ENCODE measurements at regions not wholly inside any gene's neighbourhood (a gene's known extent, or its start where the extent isn't known, plus 50 kb on each side); places are given as distances from the start of the nearest gene placed in this dataset.
"Not testable (repeated sequence)": the region's sequence is repeated elsewhere in the genome, so short reads cannot be mapped to it uniquely, and the experiment has no call there.

DNA sequence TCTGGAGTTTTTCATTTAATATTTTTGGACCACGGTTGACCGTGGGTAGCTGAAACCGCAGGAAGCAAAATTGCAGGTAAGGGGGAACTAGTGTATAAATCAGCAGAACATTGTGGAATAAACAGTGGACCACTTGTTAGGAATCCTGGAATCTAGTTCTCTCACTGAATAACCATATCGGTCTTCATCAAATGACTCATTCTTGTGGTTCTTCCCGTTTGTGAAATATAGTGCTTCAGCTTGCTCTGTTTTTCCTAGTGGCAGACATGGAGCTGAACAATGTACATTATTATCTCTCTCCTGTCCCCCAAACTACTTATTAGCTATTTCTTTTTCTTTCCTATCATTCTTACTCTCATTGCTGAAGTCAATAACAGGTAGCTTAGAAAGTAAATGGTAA lies 61.9 kb downstream of the HSPA13 start:
- Mint-ChIP-seq H3K27me3 (no peaks in the 10 kb centered on the region), H3K27ac (no peak overlapping the region), H3K4me1 (no peaks in the 10 kb centered on the region), H3K9me3 (no peaks in the 10 kb centered on the region), H3K4me3 (no peak overlapping the region)
- DNase-seq: no peak
- no peak for ATAC-seq

DNA sequence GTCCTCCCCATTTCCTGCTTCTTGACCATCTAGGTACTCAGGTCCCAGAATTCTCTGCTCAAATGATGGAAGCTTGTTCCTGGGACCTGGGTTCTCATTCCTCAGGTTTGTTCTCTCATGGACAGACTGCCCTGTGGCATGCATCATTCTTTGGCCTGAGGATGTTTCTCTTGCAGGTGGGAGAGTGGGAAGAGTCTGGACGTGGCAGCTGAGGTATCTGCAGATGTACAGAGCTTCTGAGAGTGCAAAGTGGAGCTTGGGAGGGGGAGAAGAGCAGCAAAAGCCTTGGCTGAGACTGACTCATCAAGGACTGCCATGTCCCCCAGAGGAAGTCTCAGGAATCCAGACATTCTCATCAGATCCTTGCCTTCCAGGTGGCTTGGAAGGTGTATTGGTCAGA lies 63.1 kb downstream of the HSPA13 start:
- H3K9me3 Mint-ChIP-seq: no peaks in the 10 kb centered on the region
- no peak overlapping the region for H3K27ac Mint-ChIP-seq
- no peaks in the 10 kb centered on the region for H3K27me3 Mint-ChIP-seq
- no peak for DNase-seq
- ATAC-seq: no peak
- H3K4me3 Mint-ChIP-seq: no peak overlapping the region
- H3K4me1 Mint-ChIP-seq: no peaks in the 10 kb centered on the region

DNA sequence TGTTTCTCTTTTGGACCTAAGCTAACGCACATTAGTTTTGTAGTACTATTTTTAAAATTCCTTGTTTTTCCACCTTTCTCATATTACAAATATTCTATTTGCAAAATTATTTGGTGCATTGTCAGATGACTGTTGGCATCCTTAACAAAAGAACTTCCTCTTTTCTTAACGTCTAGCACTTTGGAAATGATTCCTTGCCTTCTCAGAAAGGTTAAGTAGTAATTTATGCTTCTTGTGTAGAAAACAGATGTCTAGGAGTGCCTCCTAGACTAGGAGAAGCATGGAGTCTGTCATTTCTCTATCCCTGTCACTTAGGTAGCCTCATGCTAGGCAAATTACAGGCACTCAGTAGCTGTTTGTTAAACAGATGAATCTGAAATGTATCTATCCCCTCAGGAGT lies 64.4 kb downstream of the HSPA13 start:
- H3K27ac Mint-ChIP-seq: no peak overlapping the region
- H3K4me3 Mint-ChIP-seq: no peak overlapping the region
- H3K9me3 Mint-ChIP-seq: no peaks in the 10 kb centered on the region
- no peak for ATAC-seq
- no peaks in the 10 kb centered on the region for H3K4me1 Mint-ChIP-seq
- H3K27me3 Mint-ChIP-seq: no peaks in the 10 kb centered on the region
- DNase-seq: no peak

DNA sequence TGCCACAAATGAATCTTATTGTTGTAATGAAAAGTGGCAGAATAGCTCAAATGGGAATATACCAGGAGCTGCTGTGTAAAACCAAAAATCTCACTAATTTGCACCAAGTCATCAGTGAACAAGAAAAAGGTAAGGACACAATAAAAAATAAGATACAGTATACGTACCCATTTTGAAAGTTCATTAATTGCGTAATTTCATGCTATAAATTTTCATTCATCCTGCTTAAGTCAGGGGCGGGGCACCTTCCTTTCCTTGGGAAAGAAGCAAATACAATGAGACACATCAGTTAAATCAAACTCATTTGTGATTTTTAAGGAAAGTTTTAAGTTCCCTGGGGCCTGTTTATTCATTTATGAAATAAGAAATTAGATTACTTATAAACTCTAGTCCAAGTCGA lies 65.4 kb downstream of the HSPA13 start:
- no peaks in the 10 kb centered on the region for H3K4me1 Mint-ChIP-seq
- H3K27me3 Mint-ChIP-seq: no peaks in the 10 kb centered on the region
- H3K4me3 Mint-ChIP-seq: no peak overlapping the region
- DNase-seq (no peak), ATAC-seq (no peak)
- no peaks in the 10 kb centered on the region for H3K9me3 Mint-ChIP-seq
- H3K27ac Mint-ChIP-seq: peak overlapping the region in 1 of 2 donors; percentile 12

DNA sequence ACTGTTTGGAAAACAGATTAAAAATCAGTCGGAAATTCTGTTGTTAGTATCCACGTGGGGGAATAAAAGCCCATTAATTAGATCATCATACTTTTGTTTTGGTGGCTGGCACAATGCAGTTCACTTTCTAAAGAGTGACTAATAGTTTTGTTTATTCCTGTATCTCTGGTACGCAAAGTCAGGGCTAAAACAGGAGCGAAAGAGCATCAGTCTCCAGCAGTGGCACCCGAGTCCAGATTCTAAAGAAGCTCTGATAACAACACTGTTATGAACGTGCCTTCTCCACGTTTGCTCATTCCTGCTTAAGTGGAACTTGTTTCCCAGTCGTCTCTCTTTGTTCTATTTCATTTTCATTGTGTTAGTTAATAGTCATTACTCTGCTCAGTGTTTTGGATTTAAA lies 69.6 kb downstream of the HSPA13 start:
- DNase-seq: no peak
- Mint-ChIP-seq H3K27me3 (no peaks in the 10 kb centered on the region), H3K9me3 (no peaks in the 10 kb centered on the region), H3K4me3 (no peak overlapping the region), H3K4me1 (no peaks in the 10 kb centered on the region), H3K27ac (peak overlapping the region in 1 of 2 donors; percentile 21)
- ATAC-seq: no peak

DNA sequence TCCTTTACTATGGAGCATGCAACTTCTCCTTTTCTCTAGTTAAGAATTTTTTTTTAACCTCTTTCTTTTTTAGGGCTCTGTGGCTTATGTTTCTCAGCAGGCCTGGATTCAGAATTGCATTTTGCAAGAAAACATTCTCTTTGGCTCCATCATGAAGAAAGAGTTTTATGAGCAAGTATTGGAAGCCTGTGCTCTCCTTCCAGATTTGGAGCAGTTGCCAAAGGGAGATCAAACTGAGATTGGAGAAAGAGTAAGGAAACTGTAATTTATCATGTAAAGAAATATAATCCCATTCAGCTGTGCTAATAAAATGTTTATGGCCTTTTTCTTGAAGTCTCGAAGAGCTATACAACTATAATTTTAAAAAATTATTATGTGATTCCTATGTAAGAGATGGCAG lies 70.1 kb downstream of the HSPA13 start:
- DNase-seq (no peak), ATAC-seq (no peak)
- no peaks in the 10 kb centered on the region for H3K4me1 Mint-ChIP-seq
- H3K4me3 Mint-ChIP-seq: no peak overlapping the region
- no peak overlapping the region for H3K27ac Mint-ChIP-seq
- no peaks in the 10 kb centered on the region for H3K27me3 Mint-ChIP-seq
- no peaks in the 10 kb centered on the region for H3K9me3 Mint-ChIP-seq

DNA sequence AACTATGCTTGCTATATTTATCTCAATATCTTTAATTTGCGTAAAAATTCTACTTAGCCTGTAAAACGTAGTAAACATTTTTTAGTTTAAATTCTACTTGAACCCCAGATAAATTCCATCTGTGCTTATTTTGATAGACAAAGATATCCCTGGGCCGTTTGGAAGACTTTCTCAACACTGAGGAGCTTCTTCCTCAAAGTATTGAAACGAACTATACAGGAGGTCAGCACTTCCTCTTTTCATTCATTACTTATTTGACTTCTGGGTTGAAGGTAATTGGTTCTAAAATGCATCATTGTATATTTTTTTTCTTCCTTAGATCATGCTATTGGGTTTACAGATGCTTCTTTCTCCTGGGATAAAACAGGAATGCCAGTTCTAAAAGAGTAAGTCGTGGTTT lies 74.7 kb downstream of the HSPA13 start:
- DNase-seq: no peak
- Mint-ChIP-seq H3K4me3 (no peak overlapping the region), H3K27me3 (no peaks in the 10 kb centered on the region), H3K27ac (no peak overlapping the region), H3K9me3 (no peaks in the 10 kb centered on the region), H3K4me1 (no peaks in the 10 kb centered on the region)
- ATAC-seq: no peak

DNA sequence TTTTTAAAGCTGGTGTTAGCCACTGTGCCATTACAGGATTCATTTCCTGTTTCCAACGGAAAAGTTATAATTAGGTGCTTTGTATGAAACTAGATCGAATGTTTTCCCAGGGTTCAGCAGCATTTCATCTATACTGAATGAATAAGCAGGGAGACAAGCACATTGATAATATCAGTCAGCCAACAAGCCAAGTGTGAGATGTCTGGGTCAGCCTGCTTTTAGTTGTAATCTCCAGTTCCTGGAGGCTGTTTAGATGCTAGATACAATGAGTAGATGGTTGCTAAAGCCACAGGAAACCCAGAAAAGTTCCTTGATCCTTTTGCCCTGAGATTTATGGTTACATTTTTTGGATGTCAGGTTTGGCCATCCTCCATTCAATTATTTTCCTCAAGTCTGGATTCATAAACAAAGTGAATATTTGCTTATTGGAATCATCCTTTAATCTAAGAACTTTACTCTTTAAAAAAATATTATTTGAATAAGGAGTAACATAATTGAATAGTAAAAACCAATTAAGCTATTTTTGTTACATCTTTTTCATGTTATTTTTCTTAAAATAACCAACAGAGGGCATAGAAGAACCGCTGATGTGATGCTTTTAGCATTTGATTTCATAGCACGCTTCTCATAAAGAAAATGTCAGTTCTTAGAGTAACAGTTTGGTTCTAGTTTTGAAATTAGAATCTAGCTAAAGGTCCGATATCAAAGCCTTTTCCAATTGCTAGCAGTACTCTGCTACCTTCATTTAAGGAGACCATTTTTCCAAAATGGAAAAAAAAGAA lies 76.6 kb downstream of the HSPA13 start:
- no peak overlapping the region for H3K27ac Mint-ChIP-seq
- no peaks in the 10 kb centered on the region for H3K9me3 Mint-ChIP-seq
- ATAC-seq (no peak), DNase-seq (no peak)
- no peaks in the 10 kb centered on the region for H3K27me3 Mint-ChIP-seq
- no peaks in the 10 kb centered on the region for H3K4me1 Mint-ChIP-seq
- no peak overlapping the region for H3K4me3 Mint-ChIP-seq

DNA sequence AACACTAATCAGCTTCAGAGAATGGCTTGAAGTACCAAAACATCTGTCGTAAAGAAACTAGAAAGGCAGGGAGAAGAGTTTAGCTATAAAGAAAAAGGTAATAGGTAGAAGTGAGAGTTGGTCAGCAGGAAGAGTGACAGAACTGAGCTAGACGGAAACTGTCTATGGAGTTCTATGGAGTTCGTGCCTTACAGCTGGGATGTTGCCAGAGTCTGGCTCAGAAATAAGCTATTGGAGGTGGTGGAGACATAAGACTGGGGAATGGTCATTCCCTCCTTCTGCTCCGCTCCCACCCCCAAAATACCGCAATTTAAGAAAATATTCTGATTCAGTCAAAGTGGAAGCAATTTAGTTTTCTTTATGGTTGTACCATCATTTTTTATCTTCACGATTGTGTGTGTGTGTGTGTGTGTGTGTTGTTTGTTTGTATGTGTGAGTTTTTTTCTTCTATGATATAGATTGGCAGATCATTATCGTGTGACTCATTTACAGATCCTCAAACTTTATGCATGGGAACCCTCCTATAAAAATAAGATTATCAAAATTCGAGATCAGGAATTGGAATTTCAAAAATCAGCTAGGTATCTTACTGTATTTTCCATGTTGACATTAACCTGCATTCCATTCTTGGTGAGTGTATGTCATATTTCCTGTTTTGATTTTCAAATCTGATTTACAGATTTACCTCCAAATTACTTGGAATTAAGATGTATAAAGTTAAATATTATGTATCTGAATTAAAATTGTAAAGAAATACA lies 79.0 kb downstream of the HSPA13 start:
- DNase-seq (no peak), ATAC-seq (no peak)
- H3K27me3 Mint-ChIP-seq: no peaks in the 10 kb centered on the region
- no peaks in the 10 kb centered on the region for H3K4me1 Mint-ChIP-seq
- no peaks in the 10 kb centered on the region for H3K9me3 Mint-ChIP-seq
- H3K27ac Mint-ChIP-seq: no peak overlapping the region
- no peak overlapping the region for H3K4me3 Mint-ChIP-seq

DNA sequence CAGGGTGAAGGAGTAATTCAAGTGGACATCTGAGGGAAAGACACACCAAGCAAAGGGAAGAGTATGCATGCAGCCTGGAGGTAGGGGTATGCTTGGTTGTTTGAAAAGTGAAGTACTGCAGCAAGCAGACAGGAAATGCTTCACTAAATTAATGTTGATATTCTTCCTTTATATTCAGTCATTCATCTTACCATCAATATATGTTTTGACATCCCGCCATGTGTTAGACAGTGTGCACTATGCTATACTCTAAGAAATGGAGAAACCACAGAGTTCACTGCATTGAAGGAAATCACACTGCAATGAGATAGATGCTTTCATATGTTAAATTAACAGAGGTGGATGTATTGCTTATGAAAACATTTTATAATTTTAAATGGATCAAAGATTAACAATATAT lies 82.9 kb downstream of the HSPA13 start:
- Mint-ChIP-seq H3K4me1 (no peaks in the 10 kb centered on the region), H3K27me3 (no peaks in the 10 kb centered on the region), H3K4me3 (no peak overlapping the region), H3K27ac (no peak overlapping the region), H3K9me3 (no peaks in the 10 kb centered on the region)
- DNase-seq (no peak), ATAC-seq (no peak)

DNA sequence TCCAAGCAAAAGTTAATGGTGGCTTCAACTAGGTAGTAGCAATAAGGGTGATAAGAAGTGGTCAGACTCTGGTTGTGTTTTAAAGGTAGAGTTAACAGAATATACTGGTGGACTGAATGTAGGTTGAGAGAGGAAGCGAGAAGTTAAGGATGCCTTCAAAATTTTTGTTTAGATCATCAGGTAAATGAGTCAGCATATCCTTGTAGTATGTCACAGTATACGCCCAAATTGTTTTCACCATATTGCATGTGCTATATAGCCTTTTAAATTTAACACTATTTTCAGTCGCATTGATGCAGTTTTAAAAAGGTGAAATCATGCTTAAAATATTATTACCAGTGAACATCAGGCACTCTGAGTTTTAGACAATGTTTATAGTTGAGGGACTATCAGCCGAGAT lies 74.6 kb downstream of the RBM11 start:
- no peaks in the 10 kb centered on the region for H3K9me3 Mint-ChIP-seq
- no peaks in the 10 kb centered on the region for H3K27me3 Mint-ChIP-seq
- no peak overlapping the region for H3K4me3 Mint-ChIP-seq
- ATAC-seq (no peak), DNase-seq (no peak)
- no peak overlapping the region for H3K27ac Mint-ChIP-seq
- no peaks in the 10 kb centered on the region for H3K4me1 Mint-ChIP-seq

DNA sequence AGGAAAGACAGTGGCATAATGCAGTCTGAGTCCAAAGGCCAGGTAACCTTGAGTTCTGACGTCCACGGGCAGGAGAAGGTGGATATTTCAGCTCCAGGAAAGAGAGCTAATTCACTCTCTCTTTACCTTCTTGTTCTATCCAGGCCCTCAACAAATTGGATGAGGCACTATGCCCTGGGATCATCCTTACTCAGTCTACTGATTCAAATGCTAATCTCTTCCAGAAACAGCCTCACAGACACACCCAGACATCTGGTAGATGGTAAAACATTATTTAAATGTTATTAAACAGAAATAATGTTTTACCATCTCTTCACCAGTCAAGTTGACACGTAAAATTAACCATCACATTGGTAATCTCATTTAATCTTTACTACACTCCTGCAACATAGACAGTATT lies 73.0 kb downstream of the RBM11 start:
- ATAC-seq (no peak), DNase-seq (no peak)
- Mint-ChIP-seq H3K27me3 (no peaks in the 10 kb centered on the region), H3K27ac (no peak overlapping the region), H3K9me3 (no peaks in the 10 kb centered on the region), H3K4me1 (no peaks in the 10 kb centered on the region), H3K4me3 (no peak overlapping the region)

DNA sequence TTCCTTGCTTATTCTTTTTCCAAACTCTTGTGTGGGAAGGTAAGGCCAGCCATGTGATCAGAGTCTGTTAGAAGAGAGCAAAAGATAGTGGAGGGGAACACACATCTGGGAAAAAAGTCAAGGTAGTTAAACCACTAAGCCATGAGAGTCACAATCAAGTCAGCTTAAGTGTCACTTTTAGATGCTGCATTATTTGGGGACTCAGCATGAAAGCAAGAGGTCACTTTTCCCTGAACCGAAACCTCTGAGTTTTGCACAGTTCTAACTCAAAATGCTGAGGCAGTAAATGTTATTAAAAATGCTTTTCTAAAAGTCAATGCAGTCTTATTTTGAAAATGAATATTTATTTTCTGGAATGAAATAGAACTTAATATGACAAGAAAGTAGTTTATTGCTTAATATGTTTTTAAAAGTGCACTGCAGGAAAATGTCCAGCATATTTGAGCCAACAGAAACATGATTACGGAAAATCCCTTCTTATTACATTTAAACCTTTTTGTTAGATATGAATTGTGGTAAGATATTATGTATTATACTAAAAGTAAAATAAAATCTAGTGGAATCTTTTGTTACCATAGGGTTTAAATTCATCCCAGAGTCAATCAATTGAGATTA lies 69.3 kb downstream of the RBM11 start:
- Mint-ChIP-seq H3K4me1 (peaks cover 5% of the 10 kb centered on the region), H3K4me3 (no peak overlapping the region), H3K27me3 (peaks cover 21% of the 10 kb centered on the region), H3K27ac (no peak overlapping the region), H3K9me3 (no peaks in the 10 kb centered on the region)
- ATAC-seq (no peak), DNase-seq (no peak)

DNA sequence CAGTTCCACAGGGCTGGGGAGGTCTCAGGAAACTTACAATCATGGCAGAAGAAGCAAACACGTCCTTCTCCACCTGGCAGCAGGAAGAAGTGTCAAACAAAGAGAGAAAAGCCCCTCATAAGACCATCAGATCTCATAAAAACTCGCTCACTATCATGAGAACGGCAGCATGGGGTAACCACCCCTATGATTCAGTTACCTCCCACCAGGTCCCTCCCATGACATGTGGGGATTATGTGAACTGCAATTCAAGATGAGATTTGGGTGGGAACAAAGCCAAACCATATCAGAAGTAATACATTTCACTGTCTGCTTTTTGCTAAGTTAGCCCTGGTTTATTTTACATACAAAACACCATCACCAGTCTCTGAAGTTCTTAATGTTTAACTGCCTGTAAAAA lies 68.5 kb downstream of the RBM11 start:
- Mint-ChIP-seq H3K27me3 (peaks cover 21% of the 10 kb centered on the region), H3K4me3 (no peak overlapping the region), H3K9me3 (no peaks in the 10 kb centered on the region), H3K4me1 (peaks cover 5% of the 10 kb centered on the region), H3K27ac (no peak overlapping the region)
- ATAC-seq: no peak
- DNase-seq: no peak

DNA sequence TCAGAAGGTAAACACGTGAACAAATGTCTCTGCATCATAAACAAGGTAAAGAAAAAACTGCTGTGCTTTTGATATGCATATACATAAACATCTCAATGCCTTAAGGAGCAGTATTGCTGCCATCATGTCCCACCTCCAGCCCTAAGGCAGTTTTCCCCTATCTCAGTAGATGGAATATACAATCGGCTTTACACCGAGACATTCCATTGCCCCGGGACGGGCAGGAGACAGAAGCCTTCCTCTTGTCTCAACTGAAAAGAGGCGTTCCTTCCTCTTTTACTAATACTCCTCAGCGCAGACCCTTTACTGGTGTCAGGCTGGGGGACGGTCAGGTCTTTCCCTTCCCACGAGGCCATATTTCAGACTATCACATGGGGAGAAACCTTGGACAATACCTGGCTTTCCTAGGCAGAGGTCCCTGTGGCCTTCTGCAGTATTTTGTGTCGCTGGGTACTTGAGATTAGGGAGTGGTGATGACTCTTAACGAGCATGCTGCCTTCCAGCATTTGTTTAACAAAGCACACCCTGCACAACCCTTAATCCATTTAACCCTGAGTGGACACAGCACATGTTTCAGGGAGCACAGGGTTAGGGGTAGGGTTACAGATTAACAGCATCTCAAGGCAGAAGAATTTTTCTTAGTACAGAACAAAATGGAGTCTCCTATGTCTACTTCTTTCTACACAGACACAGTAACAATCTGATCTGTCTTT lies 65.4 kb downstream of the RBM11 start:
- H3K4me3 Mint-ChIP-seq: peak overlapping the region in 1 of 2 donors; percentile 29
- H3K9me3 Mint-ChIP-seq, ATAC-seq, H3K27ac Mint-ChIP-seq, H3K4me1 Mint-ChIP-seq, DNase-seq: not testable (repeated sequence)
- peaks cover 21% of the 10 kb centered on the region for H3K27me3 Mint-ChIP-seq
